CD4-positive, CD25-positive, alpha-beta regulatory T cell (primary cell): ENCODE measurements at regions not wholly inside any gene's neighbourhood (a gene's known extent, or its start where the extent isn't known, plus 50 kb on each side); places are given as distances from the start of the nearest gene placed in this dataset.

Experiments used
- ATAC-seq, 2 donors: fragments of 150-1000 bp; cut with Tn5 transposase; one replicate each; pipeline ENCODE4 v1.10.0; 2021; ENCODE audit warnings: low read depth in 2 of 2, moderate number of reproducible peaks in 2 of 2, moderate library complexity in 1 of 2
- DNase-seq, 3 donors: peaks; one replicate each; pipeline versions ENCODE4 v3.0.0 to v3.0.0-alpha.2; 2012 to 2022; ENCODE audit warnings: mixed read lengths in 1 of 3
- H3K27ac ChIP-seq: one replicate; pipeline ENCODE4 v1.7.0; 2013; ENCODE audit warnings: mild to moderate bottlenecking, low read length; ENCODE audit not compliant: insufficient read depth, poor library complexity, severe bottlenecking
- H3K27me3 ChIP-seq: one replicate; pipeline ENCODE4 v1.7.0; 2013; ENCODE audit warnings: low read length; ENCODE audit not compliant: control insufficient read depth, insufficient read depth
- H3K36me3 ChIP-seq: one replicate; pipeline ENCODE4 v1.7.0; 2013; ENCODE audit warnings: mild to moderate bottlenecking, low read length, moderate library complexity; ENCODE audit not compliant: control insufficient read depth, insufficient read depth
- H3K4me1 ChIP-seq: 2 replicates; pipeline ENCODE4 v1.7.0; 2013; ENCODE audit warnings: mild to moderate bottlenecking, low read length; ENCODE audit not compliant: insufficient read depth, control insufficient read depth, poor library complexity, severe bottlenecking
- H3K4me3 ChIP-seq: one replicate; pipeline ENCODE4 v1.7.0; 2013; ENCODE audit warnings: low read depth, mild to moderate bottlenecking, low read length, moderate library complexity
- H3K9me3 ChIP-seq, 2 experiments: 1 replicate in 1 of 2; 2 replicates in 1 of 2; pipeline ENCODE4 v1.7.0; 2013; ENCODE audit warnings: low read length in 2 of 2, mild to moderate bottlenecking in 1 of 2, moderate library complexity in 1 of 2; ENCODE audit not compliant: control insufficient read depth in 2 of 2
- H3K27ac Mint-ChIP-seq, 3 donors: one replicate each; pipeline ENCODE4 v1.8.0; 2020 to 2022; ENCODE audit warnings: mild to moderate bottlenecking in 3 of 3, mixed read lengths in 3 of 3, moderate library complexity in 2 of 3
- H3K27me3 Mint-ChIP-seq: one replicate; pipeline ENCODE4 v1.8.0; 2022; ENCODE audit warnings: mild to moderate bottlenecking, mixed read lengths
- H3K36me3 Mint-ChIP-seq: one replicate; pipeline ENCODE4 v1.8.0; 2020; ENCODE audit warnings: mixed read lengths
- H3K4me1 Mint-ChIP-seq, 4 donors: one replicate each; pipeline ENCODE4 v1.8.0; 2020 to 2022; ENCODE audit warnings: mixed read lengths in 4 of 4, mild to moderate bottlenecking in 1 of 4
- H3K4me3 Mint-ChIP-seq, 4 donors: one replicate each; pipeline ENCODE4 v1.8.0; 2020 to 2022; ENCODE audit warnings: mild to moderate bottlenecking in 4 of 4, mixed read lengths in 4 of 4, moderate library complexity in 3 of 4
- H3K9me3 Mint-ChIP-seq, 7 donors: one replicate each; pipeline ENCODE4 v1.8.0; 2020 to 2022; ENCODE audit warnings: mixed read lengths in 7 of 7, mild to moderate bottlenecking in 3 of 7, moderate library complexity in 2 of 7

GRCh38 chr10:122756656-122757055, 57.0 kb upstream of the C10orf120 start:
- Mint-ChIP-seq H3K36me3 (no peaks in the 10 kb centered on the region), H3K27ac (no peak overlapping the region), H3K4me3 (no peak overlapping the region), H3K27me3 (peaks cover 4% of the 10 kb centered on the region), H3K9me3 (peaks cover 0 to 15% (median 3%) of the 10 kb centered on the region in 7 donors), H3K4me1 (peaks cover 0 to 4% (median 0%) of the 10 kb centered on the region in 4 donors)
- Histone ChIP-seq H3K36me3 (no peaks in the 10 kb centered on the region), H3K4me3 (no peak overlapping the region), H3K27me3 (no peaks in the 10 kb centered on the region), H3K4me1 (no peaks in the 10 kb centered on the region), H3K27ac (no peak overlapping the region), H3K9me3 (peaks cover 7 to 8% of the 10 kb centered on the region in 2 experiments)
- ATAC-seq (no peak), DNase-seq (no peak)

- H3K27ac Mint-ChIP-seq, result no peak overlapping the region
- peaks cover 0 to 13% (median 3%) of the 10 kb centered on the region in 7 donors for H3K9me3 Mint-ChIP-seq
- no peaks in the 10 kb centered on the region for H3K36me3 ChIP-seq
- no peaks in the 10 kb centered on the region for H3K4me1 ChIP-seq
- no peaks in the 10 kb centered on the region for H3K27me3 ChIP-seq
- peaks cover 7 to 8% of the 10 kb centered on the region in 2 experiments for H3K9me3 ChIP-seq
- no peak overlapping the region for H3K4me3 ChIP-seq
- H3K4me1 Mint-ChIP-seq, result peaks cover 0 to 4% (median 0%) of the 10 kb centered on the region in 4 donors
- H3K36me3 Mint-ChIP-seq, result no peaks in the 10 kb centered on the region
- H3K27me3 Mint-ChIP-seq, result peaks cover 4% of the 10 kb centered on the region
- H3K4me3 Mint-ChIP-seq, result no peak overlapping the region
- DNase-seq, result no peak
- no peak overlapping the region for H3K27ac ChIP-seq
- ATAC-seq, result no peak
These were observed 55.0 kb upstream of the C10orf120 start for GRCh38 chr10:122754491-122755235.

- no peak for ATAC-seq
- H3K9me3 ChIP-seq, result no peaks in the 10 kb centered on the region
- no peaks in the 10 kb centered on the region for H3K27me3 ChIP-seq
- H3K27ac ChIP-seq, result no peak overlapping the region
- H3K4me3 ChIP-seq, result no peak overlapping the region
- Mint-ChIP-seq H3K9me3 (no peaks in the 10 kb centered on the region), H3K36me3 (no peaks in the 10 kb centered on the region), H3K4me1 (no peaks in the 10 kb centered on the region), H3K27me3 (peaks cover 12% of the 10 kb centered on the region), H3K27ac (no peak overlapping the region), H3K4me3 (no peak overlapping the region)
- H3K4me1 ChIP-seq, result no peaks in the 10 kb centered on the region
- DNase-seq, result no peak
- H3K36me3 ChIP-seq, result no peaks in the 10 kb centered on the region
These were observed 50.2 kb upstream of the C10orf120 start for GRCh38 chr10:122749886-122750285.
